ENCODE measurements at regions not wholly inside any gene's neighbourhood (a gene's known extent, or its start where the extent isn't known, plus 50 kb on each side); places are given as distances from the start of the nearest gene placed in this dataset.

- Histone ChIP-seq H3K27ac (no peak overlapping the region), H3K27me3 (peaks cover 6% of the 10 kb centered on the region), H3K4me3 (no peak overlapping the region), H3K4me1 (no peaks in the 10 kb centered on the region), H3K36me3 (no peaks in the 10 kb centered on the region), H3K9me3 (no peaks in the 10 kb centered on the region)
- 75 to 85% methylated on average over 2 to 4 of the region's 9 CpGs for WGBS, 2 donors (ENCODE audit: low coverage in 1 of 2)
- no peak for ATAC-seq
- TF ChIP-seq POLR2A (IDR thresholded peaks at IDR 0.05) (no peak), EP300 (IDR thresholded peaks at IDR 0.05) (no peak), POLR2AphosphoS5 (IDR thresholded peaks at IDR 0.05) (no peak), CTCF (IDR thresholded peaks at IDR 0.05) (no peak)
These were observed 79.2 kb downstream of the ASB1 start for GRCh38 chr2:238505892-238506280.

- Histone ChIP-seq H3K27me3 (peaks cover 6% of the 10 kb centered on the region), H3K27ac (no peak overlapping the region), H3K4me3 (no peak overlapping the region), H3K36me3 (no peaks in the 10 kb centered on the region), H3K4me1 (no peaks in the 10 kb centered on the region), H3K9me3 (no peaks in the 10 kb centered on the region)
- no peak for TF ChIP-seq POLR2A (IDR thresholded peaks at IDR 0.05)
- no peak for TF ChIP-seq POLR2AphosphoS5 (IDR thresholded peaks at IDR 0.05)
- TF ChIP-seq EP300 (IDR thresholded peaks at IDR 0.05): no peak
- no peak for TF ChIP-seq CTCF (IDR thresholded peaks at IDR 0.05)
- WGBS, 2 donors (ENCODE audit: low coverage in 1 of 2): 81 to 85% methylated on average over 4 to 15 of the region's 17 CpGs
- no peak for ATAC-seq
These were observed 79.8 kb downstream of the ASB1 start for GRCh38 chr2:238506371-238507068.

- no peaks in the 10 kb centered on the region for H3K9me3 ChIP-seq
- H3K27ac ChIP-seq: no peak overlapping the region
- H3K36me3 ChIP-seq: no peaks in the 10 kb centered on the region
- TF ChIP-seq POLR2AphosphoS5 (IDR thresholded peaks at IDR 0.05) (no peak), POLR2A (IDR thresholded peaks at IDR 0.05) (no peak), CTCF (IDR thresholded peaks at IDR 0.05) (no peak), EP300 (IDR thresholded peaks at IDR 0.05) (no peak)
- no peak overlapping the region for H3K4me3 ChIP-seq
- no peak for ATAC-seq
- H3K4me1 ChIP-seq: no peaks in the 10 kb centered on the region
- H3K27me3 ChIP-seq: peaks cover 6% of the 10 kb centered on the region
- 48 to 80% methylated on average over 2 to 4 of the region's 6 CpGs for WGBS, 2 donors (ENCODE audit: low coverage in 1 of 2)
These were observed 81.1 kb downstream of the ASB1 start for GRCh38 chr2:238507836-238508235.

- no peak for ATAC-seq
- Histone ChIP-seq H3K36me3 (no peaks in the 10 kb centered on the region), H3K4me1 (no peaks in the 10 kb centered on the region), H3K27me3 (peaks cover 6% of the 10 kb centered on the region), H3K4me3 (no peak overlapping the region), H3K27ac (no peak overlapping the region), H3K9me3 (no peaks in the 10 kb centered on the region)
- 69 to 70% methylated on average over 3 to 9 of the region's 12 CpGs for WGBS, 2 donors (ENCODE audit: low coverage in 1 of 2)
- TF ChIP-seq EP300 (IDR thresholded peaks at IDR 0.05) (no peak), CTCF (IDR thresholded peaks at IDR 0.05) (no peak)
These were observed 82.6 kb downstream of the ASB1 start for GRCh38 chr2:238509151-238509835.

- TF ChIP-seq EP300 (IDR thresholded peaks at IDR 0.05) (no peak), POLR2AphosphoS5 (IDR thresholded peaks at IDR 0.05) (no peak), CTCF (IDR thresholded peaks at IDR 0.05) (no peak), POLR2A (IDR thresholded peaks at IDR 0.05) (no peak)
- WGBS, 2 donors (ENCODE audit: low coverage in 1 of 2): 100% methylated on average over 1 to 3 of the region's 7 CpGs
- H3K4me1 ChIP-seq: no peaks in the 10 kb centered on the region
- peaks cover 6% of the 10 kb centered on the region for H3K27me3 ChIP-seq
- no peaks in the 10 kb centered on the region for H3K9me3 ChIP-seq
- ATAC-seq: no peak
- no peaks in the 10 kb centered on the region for H3K36me3 ChIP-seq
- no peak overlapping the region for H3K4me3 ChIP-seq
- H3K27ac ChIP-seq: no peak overlapping the region
These were observed 83.2 kb downstream of the ASB1 start for GRCh38 chr2:238509903-238510302.

Measured in gastroesophageal sphincter (tissue), 4 donors.